Mesenteric fat pad (tissue), 1 donor: ENCODE measurements at regions not wholly inside any gene's neighbourhood (a gene's known extent, or its start where the extent isn't known, plus 50 kb on each side); places are given as distances from the start of the nearest gene placed in this dataset.
"Not testable (repeated sequence)": the region's sequence is repeated elsewhere in the genome, so short reads cannot be mapped to it uniquely, and the experiment has no call there.

Source experiments
- DNase-seq: peaks from one replicate; pipeline ENCODE4 v3.0.0-alpha.2; 2020; ENCODE audit warnings: low spot score
- donor health status: DM: yes; HTN: yes; CAD: no.

DNA sequence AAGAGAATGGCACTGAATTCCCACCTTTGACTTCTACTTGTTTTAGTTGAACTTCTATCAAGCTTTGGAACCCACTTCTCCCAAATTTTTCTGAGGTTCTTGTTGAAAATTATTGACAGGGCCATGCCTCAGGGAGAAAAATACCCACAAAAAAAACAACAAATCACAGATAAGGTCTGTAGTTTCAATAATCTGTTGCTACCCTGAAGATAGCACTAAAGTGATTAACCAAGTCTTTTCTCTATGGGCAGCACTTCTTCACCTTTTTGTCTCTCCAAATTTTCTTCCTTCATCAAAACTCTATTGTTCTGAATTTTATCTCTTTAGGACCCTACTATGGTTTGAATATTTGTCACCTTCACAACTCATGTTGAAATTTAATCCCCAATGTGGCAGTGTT, 154.3 kb upstream of the FGF10 start:
- DNase-seq: no peak

DNA sequence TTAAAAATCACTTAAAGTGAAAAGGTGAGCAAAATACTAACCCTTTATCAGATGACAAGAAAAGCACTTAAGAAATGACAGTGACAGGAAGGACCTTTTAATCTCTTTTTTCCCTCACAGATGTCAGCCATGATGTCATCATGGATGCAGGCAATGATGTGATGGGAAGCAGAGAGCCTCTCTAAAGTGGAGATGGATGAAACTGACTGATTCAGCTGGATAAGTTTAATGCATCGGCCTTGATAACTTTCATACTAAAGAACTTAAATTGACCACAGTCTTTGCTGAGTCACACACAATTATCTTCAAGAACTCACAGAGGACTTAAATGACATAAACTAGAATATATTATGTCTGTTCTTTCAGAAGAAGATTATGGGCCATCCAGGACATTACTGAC, 153.2 kb upstream of the FGF10 start:
- no peak for DNase-seq

DNA sequence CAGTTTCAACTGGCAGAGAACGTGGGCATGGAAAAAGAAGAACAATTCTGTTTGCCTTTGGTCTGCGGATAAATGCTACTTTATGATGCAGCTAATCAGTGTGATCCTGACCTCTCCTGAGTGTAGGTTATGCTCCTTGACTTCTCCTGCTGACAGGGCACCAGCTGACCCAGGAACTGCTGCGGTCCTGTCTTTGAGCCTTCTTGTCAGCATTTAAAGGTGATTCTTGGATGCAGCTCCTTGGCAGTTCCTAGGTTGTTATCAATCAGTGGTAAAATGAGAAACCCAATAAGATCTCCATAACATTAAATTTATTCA, 150.3 kb upstream of the FGF10 start:
- no peak for DNase-seq

DNA sequence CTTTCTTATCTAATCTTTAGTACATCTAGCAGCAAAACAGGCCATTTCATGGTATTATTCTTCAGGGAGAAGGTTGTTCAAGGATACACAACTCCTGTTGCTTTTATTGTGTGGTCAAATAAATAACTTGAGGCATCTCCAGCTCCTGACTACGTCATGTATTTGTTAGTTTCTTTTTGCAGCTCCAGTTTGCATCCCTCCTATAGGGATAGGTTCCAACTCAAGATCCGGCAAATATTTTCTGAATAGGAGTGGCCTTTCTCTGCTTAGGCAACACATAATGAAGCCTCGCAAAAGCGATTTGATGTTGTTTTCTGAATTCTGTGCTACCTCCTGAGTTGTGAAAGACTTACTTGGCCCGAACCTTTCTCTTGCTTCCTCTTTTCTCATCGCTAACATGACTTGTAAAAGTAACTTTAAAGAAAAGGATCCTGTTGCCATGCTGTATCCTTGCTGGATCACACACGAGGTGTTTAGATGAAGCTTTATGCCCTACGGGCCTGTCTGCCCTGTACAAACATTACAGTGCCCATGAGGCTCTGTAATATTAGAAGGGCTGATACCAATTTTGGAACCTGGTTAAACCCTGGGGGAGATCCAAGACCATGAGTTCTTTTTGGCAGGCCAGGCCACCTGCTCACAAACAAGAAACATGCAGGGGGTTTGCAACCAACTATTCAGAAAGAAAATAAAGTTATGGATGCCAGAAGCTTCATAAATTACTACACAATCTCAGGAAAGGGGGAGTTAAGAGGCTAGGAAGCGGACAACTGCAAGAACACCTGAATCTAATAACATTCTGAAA, 149.8 kb upstream of the FGF10 start:
- DNase-seq: no peak

DNA sequence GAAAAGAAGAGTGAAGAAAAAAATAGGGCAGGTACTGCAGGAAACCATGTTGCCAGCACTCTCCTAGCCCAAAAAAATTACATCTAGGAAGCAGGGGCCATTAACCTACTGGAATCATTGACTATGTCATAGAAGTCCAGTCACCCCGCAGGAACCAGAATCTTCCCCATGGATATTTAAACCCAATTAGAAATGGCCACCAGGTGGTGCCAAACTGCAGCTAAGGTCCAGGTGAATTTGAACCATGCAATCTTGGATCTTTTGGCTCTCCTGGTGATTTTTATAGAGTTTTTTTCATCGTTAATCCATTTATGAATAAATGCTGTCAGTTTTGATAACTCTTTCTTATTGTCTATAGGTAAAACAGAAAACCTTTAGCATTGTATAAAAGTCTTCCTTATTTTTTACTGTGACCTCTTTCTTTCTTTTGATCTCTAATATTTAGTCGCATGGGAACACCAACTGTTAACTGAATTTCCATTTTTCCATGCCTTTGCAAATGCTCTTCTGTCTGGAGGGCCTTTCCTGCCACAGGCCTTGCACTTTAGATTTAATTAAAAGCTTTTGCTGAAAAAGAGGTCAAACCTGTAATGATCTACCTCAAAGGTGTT, 147.5 kb upstream of the FGF10 start:
- no peak for DNase-seq

DNA sequence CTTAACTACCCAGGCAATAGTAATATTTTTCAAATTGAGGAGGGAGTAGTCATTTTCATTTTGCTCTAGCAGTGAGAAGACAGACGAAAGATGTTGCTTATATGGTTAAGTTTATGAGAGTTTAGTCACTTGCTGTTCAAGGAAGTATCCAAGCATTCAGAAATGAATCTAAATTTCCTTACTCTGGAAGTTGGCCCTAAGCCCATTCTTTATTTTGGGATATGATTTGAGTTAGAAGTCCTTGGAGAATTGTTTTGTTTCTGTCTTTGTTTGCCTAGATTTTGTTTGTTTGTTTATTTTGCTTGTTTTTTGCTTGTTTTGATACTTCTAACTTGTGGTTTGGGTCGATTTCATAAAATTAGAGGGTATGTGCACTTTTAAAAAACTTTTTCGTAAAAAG, 146.4 kb upstream of the FGF10 start:
- no peak for DNase-seq

DNA sequence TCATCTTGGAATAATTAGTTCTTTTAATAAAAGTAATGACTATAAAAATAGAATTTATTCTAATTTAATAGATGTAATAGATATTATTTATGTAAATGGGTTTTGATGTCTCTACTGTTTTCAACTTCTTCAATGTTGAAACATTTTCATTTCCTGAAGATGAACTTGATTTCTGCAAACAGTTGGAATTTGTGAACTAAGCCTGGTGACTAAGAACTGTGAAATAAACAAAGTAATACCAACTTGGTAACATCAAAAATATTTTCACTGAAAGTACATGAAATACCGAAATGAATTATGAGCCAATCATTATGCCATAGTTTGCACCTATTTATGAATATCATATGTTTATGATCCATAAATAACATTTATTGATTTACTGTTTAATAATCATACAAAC, 143.8 kb upstream of the FGF10 start:
- no peak for DNase-seq

DNA sequence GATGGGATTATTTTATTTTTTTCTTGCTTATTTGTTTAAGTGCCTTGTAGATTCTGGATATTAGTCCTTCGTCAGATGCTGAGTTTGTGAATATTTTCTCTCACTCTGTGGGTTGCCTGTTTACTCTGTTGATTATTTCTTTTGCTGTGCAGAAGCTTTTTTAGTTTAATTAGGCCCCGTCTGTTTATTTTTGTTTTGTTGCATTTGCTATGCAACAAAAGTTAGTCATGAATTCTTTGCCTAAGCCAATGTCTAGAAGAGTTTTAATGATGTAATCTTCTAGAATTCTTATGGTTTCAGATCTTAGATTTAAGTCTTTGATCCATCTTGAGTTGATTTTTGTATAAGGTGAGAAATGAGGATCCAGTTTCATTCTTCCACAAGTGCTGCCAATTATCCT, 142.5 kb upstream of the FGF10 start:
- DNase-seq: not testable (repeated sequence)

DNA sequence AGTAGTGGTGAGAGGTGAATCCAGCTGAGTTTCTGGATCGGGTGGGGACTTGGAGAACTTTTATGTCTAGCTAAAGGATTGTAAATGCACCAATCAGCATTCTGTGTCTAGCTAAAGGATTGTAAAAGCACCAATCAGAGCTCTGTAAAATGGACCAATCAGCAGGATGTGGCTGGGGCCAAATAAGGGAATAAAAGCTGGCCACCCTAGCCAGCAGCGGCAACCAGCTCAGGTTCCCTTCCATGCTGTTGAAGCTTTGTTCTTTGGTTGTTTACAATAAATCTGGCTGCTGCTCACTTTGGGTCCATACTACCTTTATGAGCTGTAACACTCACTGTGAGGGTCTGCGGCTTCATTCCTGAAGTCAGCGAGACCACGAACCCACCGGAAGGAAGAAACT, 141.6 kb upstream of the FGF10 start:
- DNase-seq: not testable (repeated sequence)

DNA sequence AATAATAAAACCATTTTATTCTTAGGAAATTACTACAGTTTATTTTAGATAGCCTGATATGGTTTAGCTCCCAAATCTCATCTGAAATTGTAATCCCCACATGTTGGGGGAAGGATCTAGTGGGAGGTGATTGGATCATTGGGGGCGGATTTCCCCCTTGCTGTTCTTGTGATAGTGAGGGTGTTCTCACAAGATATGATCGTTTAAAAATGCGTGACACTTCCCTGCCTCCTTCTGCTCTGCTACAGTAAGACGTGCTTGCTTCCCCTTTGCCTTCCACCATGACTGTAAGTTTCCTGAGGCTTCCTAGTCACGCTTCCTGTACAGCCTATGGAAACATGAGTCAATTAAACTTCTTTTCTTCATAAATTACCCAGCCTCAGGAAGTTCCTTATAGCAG, 122.4 kb upstream of the FGF10 start:
- no peak for DNase-seq

DNA sequence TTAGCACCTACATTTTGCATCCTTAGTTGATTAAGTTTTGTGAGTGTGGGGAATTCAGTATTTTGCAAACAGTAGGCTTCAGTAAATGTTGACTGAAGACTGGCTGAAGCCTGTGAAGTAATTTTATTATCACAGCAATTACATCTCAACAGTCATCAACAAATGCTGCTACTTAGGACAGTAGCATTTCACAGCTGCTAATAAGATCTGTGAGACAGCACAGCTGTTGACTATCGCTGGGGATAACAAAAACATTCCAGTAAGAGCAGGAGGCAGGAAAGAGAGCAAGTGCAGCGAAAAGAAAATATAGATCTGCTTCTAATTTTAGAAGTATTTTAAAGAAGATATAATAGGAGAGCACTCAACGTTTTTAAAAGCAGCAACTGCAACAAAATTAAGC, 117.3 kb upstream of the FGF10 start:
- no peak for DNase-seq

DNA sequence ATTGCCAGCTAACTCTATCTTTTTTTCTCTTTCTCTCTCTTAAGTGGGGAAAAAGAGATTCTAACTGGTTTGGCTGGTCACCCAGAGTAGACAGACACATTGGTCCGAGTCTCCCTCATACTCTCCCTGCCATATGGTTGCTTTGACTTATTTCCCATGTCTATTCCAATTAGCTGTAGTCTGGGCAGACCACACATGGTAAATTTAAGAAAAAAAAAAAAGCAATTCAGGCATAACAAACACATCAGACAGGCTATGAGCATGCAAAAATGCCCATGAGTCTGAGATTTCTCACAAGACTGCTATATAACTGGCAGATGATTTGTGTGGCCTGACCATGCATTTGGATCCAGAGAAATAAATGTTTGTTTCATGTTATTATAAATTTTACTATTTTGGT, 110.2 kb upstream of the FGF10 start:
- DNase-seq: no peak

DNA sequence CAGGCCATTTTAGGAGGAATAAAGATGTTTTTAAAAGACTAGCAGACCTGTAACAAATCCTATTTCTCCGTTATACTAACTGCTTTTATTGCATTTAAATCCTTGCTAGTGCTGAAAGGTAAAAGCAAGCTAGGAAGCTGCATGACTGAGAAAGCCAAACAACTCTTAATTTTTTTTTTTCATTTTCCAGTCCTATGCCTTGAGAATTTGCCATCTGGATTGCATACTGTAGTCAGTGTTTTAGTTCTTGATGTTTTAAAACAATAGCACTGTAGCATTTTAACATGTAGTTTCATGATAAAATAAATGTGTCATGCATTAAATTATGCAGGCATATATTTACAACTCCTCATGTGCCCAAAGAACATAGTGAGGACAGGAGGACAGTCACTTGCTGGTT, 108.4 kb upstream of the FGF10 start:
- DNase-seq: no peak

DNA sequence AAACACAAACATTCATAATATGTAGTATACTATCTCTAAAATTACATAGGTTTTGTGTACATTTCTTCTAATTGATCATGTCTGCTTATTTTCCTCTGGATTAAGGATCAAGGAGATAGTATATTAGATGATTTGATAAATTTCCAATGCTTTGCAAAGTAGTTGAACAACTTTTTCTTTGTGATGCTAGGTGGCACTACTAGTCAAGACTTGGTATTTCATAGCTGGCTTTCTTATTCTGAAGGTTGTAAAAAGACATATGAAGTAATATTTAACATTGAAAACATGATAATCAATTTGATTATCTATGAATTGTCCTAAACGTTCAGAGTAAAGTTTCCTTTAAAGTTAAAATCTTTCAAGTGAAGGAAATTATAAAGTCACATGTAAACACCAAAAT, 106.1 kb upstream of the FGF10 start:
- DNase-seq: no peak

DNA sequence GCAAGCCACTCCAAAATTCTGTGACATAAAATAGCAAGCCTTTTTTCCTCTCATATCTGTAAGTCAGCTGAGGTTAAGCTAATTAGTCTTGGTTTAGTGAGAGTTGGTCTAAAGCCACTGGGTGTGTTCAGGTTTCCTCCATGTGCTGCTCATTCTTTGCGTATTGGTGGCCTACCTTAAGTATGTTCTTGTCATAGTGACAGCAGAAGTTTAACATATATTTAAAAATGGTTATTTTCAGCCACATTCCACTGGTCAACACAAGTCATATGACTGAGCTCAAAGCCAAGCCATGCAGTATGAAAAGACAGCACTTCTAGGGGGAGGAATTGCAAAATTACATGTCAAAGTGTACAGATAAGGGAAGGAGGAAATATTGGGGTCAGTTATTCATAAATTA, 100.5 kb upstream of the FGF10 start:
- no peak for DNase-seq

DNA sequence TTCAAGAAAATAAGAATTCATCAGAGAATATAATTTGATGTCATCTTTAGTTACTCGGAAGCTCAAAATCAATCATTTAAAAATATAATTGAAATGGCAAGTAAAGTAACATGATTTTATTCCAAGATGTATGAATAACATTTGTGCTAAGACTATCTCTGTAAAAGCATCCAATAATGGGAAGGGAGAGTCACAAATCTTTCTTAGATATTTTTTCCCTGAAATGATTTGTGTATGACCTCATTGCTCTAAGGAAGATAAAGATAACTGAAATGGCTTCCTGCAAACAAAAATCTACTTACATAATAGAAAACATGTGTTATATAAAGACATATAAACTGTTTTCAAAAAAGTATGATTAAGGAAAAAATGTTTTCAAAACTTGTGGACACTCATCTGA, 97.4 kb upstream of the FGF10 start:
- no peak for DNase-seq

DNA sequence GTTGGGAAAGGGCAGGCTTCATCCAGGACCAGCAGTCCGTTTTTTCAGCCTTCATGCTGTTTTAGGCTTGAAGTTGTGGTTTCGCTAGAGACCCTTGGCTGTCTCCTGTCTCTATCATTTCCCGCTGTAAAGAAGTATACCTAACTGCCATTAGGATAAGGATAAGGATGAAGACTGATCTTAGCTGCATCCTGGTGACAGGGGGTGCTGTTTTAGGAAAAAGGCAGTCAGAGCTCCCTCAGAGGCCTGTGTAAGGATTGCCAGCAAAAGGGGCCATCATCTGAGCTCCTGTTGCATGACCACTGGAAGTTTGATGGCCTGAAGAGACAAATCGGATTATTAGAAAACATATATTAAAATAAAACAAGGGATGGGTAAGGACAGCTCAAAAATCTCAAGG, 64.8 kb upstream of the FGF10 start:
- no peak for DNase-seq

DNA sequence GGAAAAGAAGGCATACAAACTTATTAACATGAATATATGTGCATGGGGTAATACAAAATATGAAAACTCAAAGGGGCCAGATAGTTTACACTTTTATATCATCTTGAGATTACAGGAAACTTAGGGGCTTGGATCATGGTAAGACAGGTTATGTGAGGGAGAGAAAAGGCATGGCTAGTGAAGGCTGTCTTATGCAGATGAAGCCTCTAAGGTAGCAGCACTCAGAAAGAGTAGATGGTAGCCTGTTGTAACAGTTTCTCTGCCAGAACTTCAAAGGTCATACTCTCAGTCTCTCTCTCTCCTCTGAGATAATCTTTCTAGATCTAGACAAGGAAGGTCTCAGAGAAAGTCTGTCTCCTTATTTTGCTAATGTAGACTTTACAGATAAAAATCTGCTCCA, 57.2 kb upstream of the FGF10 start:
- DNase-seq: no peak

DNA sequence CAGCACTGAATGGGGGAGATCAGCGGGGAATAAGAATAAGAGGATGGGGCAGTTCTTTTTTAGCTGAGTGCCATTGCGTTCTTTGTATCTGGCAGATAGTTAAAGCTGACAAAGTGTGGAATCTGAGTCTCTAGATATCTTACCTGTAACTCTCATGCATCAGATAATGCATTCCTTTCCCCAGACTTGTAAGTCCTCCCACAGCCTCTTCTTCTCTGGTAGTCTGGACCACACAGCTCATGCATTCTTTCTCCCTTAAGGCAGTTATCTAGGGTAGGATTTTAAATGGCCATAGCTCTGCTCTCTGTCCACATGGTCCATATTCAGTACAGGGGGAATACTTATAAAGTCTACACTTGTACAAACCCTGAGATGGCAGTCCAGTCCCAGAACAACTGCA, 54.0 kb upstream of the FGF10 start:
- DNase-seq: no peak

DNA sequence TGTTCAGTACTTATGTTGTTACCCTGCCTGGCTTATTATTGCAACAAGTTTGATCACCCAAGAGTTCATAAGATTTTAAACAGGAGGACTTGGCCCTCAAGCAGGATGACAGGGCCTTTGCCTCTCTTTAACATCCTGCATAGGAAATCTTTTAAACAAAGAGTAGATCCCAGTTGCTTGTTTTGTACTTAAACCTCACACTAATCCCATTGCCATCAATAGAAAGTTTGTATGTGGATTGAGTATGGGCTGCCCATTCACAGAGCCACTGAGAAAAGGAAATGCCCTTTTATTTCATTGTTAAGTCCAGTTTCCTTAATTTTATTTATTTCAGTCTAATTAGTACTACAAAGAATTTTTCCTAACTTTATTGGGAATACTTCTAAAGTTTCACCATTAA, 52.2 kb upstream of the FGF10 start:
- no peak for DNase-seq

DNA sequence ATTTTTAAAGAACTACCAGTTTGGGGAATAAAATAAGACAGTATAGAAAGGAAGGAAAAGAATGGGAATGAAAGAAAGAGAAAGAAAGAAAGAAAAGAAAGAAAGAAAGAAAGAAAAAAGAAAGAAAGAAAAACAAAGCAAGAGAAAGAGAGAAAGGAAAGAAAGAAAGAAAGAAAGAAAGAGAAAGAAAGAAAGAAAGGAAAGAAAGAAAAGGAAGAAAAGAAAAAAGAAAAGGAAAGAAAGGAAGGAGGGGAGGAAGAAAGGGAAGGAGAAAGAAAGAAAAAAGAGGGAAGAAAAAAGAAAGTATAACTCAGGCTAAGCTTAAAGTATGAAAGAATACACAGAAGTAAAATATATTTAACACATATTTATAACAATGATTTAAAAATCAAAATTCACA, 51.0 kb upstream of the FGF10 start:
- no peak for DNase-seq
